Upper lobe of left lung (tissue), 6 donors: ENCODE measurements at regions not wholly inside any gene's neighbourhood (a gene's known extent, or its start where the extent isn't known, plus 50 kb on each side); places are given as distances from the start of the nearest gene placed in this dataset.

Experiments used
- ATAC-seq, 2 donors: fragments of 200-7000 bp; cut with Tn5 transposase; one replicate each; pipeline ENCODE4 v1.9.1; 2022; ENCODE audit warnings: mild to moderate bottlenecking in 2 of 2, moderate library complexity in 2 of 2; ENCODE audit not compliant: low FRiP score in 2 of 2
- DNase-seq, 2 donors: peaks; one replicate each; pipeline ENCODE4 v3.0.0-alpha.2; 2019 to 2020
- H3K27ac ChIP-seq, 4 donors: fragments of 200-600 bp; sonication (generic); one replicate each; pipeline ENCODE4 v1.5.1; 2016 to 2019
- H3K27me3 ChIP-seq, 4 donors: fragments of 200-600 bp; sonication (generic); one replicate each; pipeline ENCODE4 v1.5.1; 2017 to 2019
- H3K36me3 ChIP-seq, 4 donors: fragments of 200-600 bp; sonication (generic); one replicate each; pipeline ENCODE4 v1.5.1; 2016 to 2019
- H3K4me1 ChIP-seq, 4 donors: fragments of 200-600 bp; sonication (generic); one replicate each; pipeline ENCODE4 v1.5.1; 2018 to 2019
- H3K4me3 ChIP-seq, 4 donors: fragments of 200-600 bp; sonication (generic); one replicate each; pipeline ENCODE4 v1.5.1; 2017 to 2019; ENCODE audit warnings: mild to moderate bottlenecking in 2 of 4, moderate library complexity in 1 of 4
- H3K9me3 ChIP-seq, 4 donors: fragments of 200-600 bp; sonication (generic); one replicate each; pipeline ENCODE4 v1.5.1; 2018 to 2019
- CTCF ChIP-seq, 6 experiments: fragments of 450-650 bp in 4 of 6; fragments of 200-600 bp in 2 of 6; sonication (generic) in 2 of 6; IDR thresholded peaks; one replicate each; pipeline ENCODE4 v1.5.1; 2016 to 2019; ENCODE audit warnings: antibody characterized with exemption in 6 of 6
- EP300 ChIP-seq, 4 donors: sonication (generic); formaldehyde crosslinking; IDR thresholded peaks; one replicate each; pipeline ENCODE4 v1.5.1; 2017; ENCODE audit warnings: antibody characterized with exemption in 4 of 4, control low read depth in 2 of 4
- POLR2A ChIP-seq, 4 donors: fragments of 450-650 bp; IDR thresholded peaks; one replicate each; pipeline ENCODE4 v1.5.1; 2016 to 2017; ENCODE audit warnings: antibody characterized with exemption in 4 of 4, mild to moderate bottlenecking in 2 of 4
- POLR2AphosphoS5 ChIP-seq, 2 donors: sonication (generic); formaldehyde crosslinking; IDR thresholded peaks; one replicate each; pipeline ENCODE4 v1.5.1; 2017; ENCODE audit warnings: antibody characterized with exemption in 2 of 2
- WGBS, 2 donors: methylation state at CpG; one replicate each; pipeline ENCODE4 v1.1.5; 2017 to 2018; 5-methylcytosine and 5-hydroxymethylcytosine counted together
- donor health status: DM: no; HTN: no; CAD: no; lungs with moderate emphysema.
- donor health status: DM: no; HTN: yes; CAD: no; lungs with severe emphysema.

GRCh38 chr1:234733427-234733826 is 123.4 kb upstream of the IRF2BP2 start:
- no peak for TF ChIP-seq EP300 (IDR thresholded peaks at IDR 0.05)
- no peak for TF ChIP-seq POLR2AphosphoS5 (IDR thresholded peaks at IDR 0.05)
- no peak for TF ChIP-seq CTCF (IDR thresholded peaks at IDR 0.05)
- TF ChIP-seq POLR2A (IDR thresholded peaks at IDR 0.05): no peak
- WGBS, 2 donors: 84 to 94% methylated on average over 5 to 6 of the region's 6 CpGs
- no peaks in the 10 kb centered on the region for H3K9me3 ChIP-seq
- H3K27me3 ChIP-seq: no peaks in the 10 kb centered on the region
- peaks cover 8 to 20% (median 14%) of the 10 kb centered on the region in 4 donors for H3K4me1 ChIP-seq
- H3K27ac ChIP-seq: no peak overlapping the region
- DNase-seq (no peak), ATAC-seq (no peak)
- no peaks in the 10 kb centered on the region for H3K36me3 ChIP-seq
- no peak overlapping the region for H3K4me3 ChIP-seq

GRCh38 chr1:234732671-234733390 is 122.9 kb upstream of the IRF2BP2 start:
- H3K4me1 ChIP-seq: peaks cover 8 to 24% (median 17%) of the 10 kb centered on the region in 4 donors
- no peak overlapping the region for H3K27ac ChIP-seq
- no peak for ATAC-seq
- DNase-seq: no peak
- no peaks in the 10 kb centered on the region for H3K9me3 ChIP-seq
- H3K4me3 ChIP-seq: no peak overlapping the region
- 95 to 96% methylated on average over 15 to 16 of the region's 16 CpGs for WGBS, 2 donors
- H3K27me3 ChIP-seq: no peaks in the 10 kb centered on the region
- TF ChIP-seq EP300 (IDR thresholded peaks at IDR 0.05) (no peak), POLR2AphosphoS5 (IDR thresholded peaks at IDR 0.05) (no peak), CTCF (IDR thresholded peaks at IDR 0.05) (no peak), POLR2A (IDR thresholded peaks at IDR 0.05) (no peak)
- no peaks in the 10 kb centered on the region for H3K36me3 ChIP-seq

GRCh38 chr1:234732260-234732659 is 122.3 kb upstream of the IRF2BP2 start:
- Histone ChIP-seq H3K27me3 (no peaks in the 10 kb centered on the region), H3K36me3 (no peaks in the 10 kb centered on the region), H3K4me3 (no peak overlapping the region), H3K4me1 (peaks cover 12 to 27% (median 23%) of the 10 kb centered on the region in 4 donors), H3K27ac (no peak overlapping the region), H3K9me3 (no peaks in the 10 kb centered on the region)
- DNase-seq: no peak
- TF ChIP-seq POLR2AphosphoS5 (IDR thresholded peaks at IDR 0.05) (no peak), CTCF (IDR thresholded peaks at IDR 0.05) (no peak), POLR2A (IDR thresholded peaks at IDR 0.05) (no peak), EP300 (IDR thresholded peaks at IDR 0.05) (no peak)
- no peak for ATAC-seq
- 95 to 96% methylated on average over 9 of the region's 9 CpGs for WGBS, 2 donors

GRCh38 chr1:234731569-234732085 is 121.6 kb upstream of the IRF2BP2 start:
- peak in 1 of 2 donors; percentile 52 for ATAC-seq
- 55 to 61% methylated on average over 10 of the region's 10 CpGs for WGBS, 2 donors
- Histone ChIP-seq H3K4me1 (peaks cover 19 to 33% (median 29%) of the 10 kb centered on the region in 4 donors), H3K36me3 (no peaks in the 10 kb centered on the region), H3K9me3 (no peaks in the 10 kb centered on the region), H3K27ac (peak overlapping the region in 2 of 4 donors; percentile 17 to 18), H3K27me3 (no peaks in the 10 kb centered on the region), H3K4me3 (no peak overlapping the region)
- no peak for TF ChIP-seq POLR2A (IDR thresholded peaks at IDR 0.05)
- no peak for TF ChIP-seq EP300 (IDR thresholded peaks at IDR 0.05)
- no peak for TF ChIP-seq CTCF (IDR thresholded peaks at IDR 0.05)
- TF ChIP-seq POLR2AphosphoS5 (IDR thresholded peaks at IDR 0.05): no peak
- DNase-seq: peak in 1 of 2 donors; percentile 66
